ENCODE measurements at regions not wholly inside any gene's neighbourhood (a gene's known extent, or its start where the extent isn't known, plus 50 kb on each side); places are given as distances from the start of the nearest gene placed in this dataset.
"Not testable (repeated sequence)": the region's sequence is repeated elsewhere in the genome, so short reads cannot be mapped to it uniquely, and the experiment has no call there.

GRCh38 chr20:22846863-22847262 lies 188.2 kb upstream of the SSTR4 start:
- Mint-ChIP-seq H3K4me1 (ENCODE audit: low read depth) (no peaks in the 10 kb centered on the region), H3K27me3 (ENCODE audit: insufficient read depth) (no peaks in the 10 kb centered on the region), H3K9me3 (peaks cover 55% of the 10 kb centered on the region), H3K4me3 (no peak overlapping the region), H3K27ac (no peak overlapping the region), H3K36me3 (ENCODE audit: low read depth) (no peaks in the 10 kb centered on the region)
- no peak for DNase-seq
- TF ChIP-seq, protein P1, sequence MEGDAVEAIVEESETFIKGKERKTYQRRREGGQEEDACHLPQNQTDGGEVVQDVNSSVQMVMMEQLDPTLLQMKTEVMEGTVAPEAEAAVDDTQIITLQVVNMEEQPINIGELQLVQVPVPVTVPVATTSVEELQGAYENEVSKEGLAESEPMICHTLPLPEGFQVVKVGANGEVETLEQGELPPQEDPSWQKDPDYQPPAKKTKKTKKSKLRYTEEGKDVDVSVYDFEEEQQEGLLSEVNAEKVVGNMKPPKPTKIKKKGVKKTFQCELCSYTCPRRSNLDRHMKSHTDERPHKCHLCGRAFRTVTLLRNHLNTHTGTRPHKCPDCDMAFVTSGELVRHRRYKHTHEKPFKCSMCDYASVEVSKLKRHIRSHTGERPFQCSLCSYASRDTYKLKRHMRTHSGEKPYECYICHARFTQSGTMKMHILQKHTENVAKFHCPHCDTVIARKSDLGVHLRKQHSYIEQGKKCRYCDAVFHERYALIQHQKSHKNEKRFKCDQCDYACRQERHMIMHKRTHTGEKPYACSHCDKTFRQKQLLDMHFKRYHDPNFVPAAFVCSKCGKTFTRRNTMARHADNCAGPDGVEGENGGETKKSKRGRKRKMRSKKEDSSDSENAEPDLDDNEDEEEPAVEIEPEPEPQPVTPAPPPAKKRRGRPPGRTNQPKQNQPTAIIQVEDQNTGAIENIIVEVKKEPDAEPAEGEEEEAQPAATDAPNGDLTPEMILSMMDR (IDR thresholded peaks at IDR 0.05) = no peak

GRCh38 chr20:22848364-22848763 lies 186.7 kb upstream of the SSTR4 start:
- Mint-ChIP-seq H3K27ac (no peak overlapping the region), H3K4me1 (ENCODE audit: low read depth) (no peaks in the 10 kb centered on the region), H3K36me3 (ENCODE audit: low read depth) (no peaks in the 10 kb centered on the region), H3K9me3 (peaks cover 46% of the 10 kb centered on the region), H3K4me3 (no peak overlapping the region), H3K27me3 (ENCODE audit: insufficient read depth) (no peaks in the 10 kb centered on the region)
- no peak for DNase-seq
- TF ChIP-seq, protein P1 (IDR thresholded peaks at IDR 0.05) = no peak

DNA sequence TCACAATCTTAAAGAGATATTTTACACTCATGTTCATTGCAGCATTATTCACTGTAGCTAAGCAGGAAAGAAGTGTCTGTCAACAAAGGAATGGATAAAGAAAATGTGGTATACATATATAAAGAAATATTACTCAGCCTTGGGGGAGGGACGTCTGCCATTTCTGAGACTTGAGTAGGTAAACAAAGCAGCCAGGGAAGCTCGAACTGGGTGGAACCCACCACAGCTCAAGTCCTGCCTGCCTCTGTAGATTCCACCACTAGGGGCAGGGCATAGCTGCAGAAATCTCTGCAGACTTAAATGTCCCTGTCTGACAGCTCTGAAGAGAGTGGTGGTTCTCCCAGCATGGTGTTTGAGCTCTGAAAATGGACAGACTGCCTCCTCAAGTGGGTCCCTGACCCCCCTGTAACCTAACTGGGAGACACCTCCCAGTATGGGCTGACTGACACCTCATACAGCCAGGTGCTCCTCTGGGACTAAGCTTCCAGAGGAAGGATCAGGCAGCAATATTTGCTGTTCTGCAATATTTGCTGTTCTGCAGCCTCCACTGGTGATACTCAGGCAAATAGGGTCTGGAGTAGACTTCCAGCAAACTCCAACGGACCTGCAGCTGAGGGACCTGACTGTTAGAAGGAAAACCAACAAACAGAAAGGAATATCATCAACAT lies 183.3 kb upstream of the SSTR4 start:
- TF ChIP-seq, protein P1 (IDR thresholded peaks at IDR 0.05) = peak; percentile 59; the same call in 1 of the 2 replicates
- H3K4me1 Mint-ChIP-seq (ENCODE audit: low read depth); H3K27me3 Mint-ChIP-seq (ENCODE audit: insufficient read depth); H3K27ac Mint-ChIP-seq; DNase-seq; H3K4me3 Mint-ChIP-seq; H3K36me3 Mint-ChIP-seq (ENCODE audit: low read depth): not testable (repeated sequence)
- H3K9me3 Mint-ChIP-seq = peaks cover 33% of the 10 kb centered on the region

DNA sequence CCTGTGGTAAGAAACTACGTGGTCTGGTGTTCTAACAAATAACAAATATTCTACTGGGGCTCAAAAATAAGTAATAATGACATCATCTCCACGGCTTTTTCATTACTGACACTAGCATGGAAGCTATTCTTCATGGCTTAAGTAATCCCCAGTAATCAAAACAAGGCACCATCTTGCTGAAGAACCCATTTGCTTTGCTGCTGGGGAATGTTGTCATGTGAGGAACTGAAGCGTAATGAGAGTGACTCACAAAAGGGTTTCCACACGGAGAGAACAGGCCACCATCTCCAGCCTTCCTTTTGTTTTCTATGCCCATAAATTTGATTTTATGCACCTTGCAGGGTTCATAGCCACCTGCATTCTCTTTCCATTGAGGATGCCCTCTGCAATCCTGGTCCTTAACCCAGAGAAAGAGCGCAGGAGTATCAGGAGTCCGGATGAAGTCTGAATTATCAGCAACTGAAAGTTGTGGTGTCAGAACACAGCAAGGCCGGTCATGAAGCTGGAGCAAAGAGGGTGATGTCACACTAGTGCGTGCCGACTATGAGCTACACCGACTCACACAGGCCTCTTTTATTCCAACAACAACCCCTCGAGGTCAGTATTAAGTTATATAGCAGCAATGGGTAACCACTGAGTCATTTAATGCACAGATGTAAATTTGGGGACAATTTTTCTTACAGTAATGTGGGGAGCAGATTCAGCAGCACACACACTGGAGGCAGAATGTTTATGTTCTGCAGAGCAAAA lies 173.7 kb upstream of the SSTR4 start:
- TF ChIP-seq, protein P1 (IDR thresholded peaks at IDR 0.05) = no peak
- H3K4me3 Mint-ChIP-seq = no peak overlapping the region
- no peak overlapping the region for H3K27ac Mint-ChIP-seq
- H3K27me3 Mint-ChIP-seq (ENCODE audit: insufficient read depth) = no peaks in the 10 kb centered on the region; the same call in 1 of the 2 replicates
- H3K4me1 Mint-ChIP-seq (ENCODE audit: low read depth) = no peaks in the 10 kb centered on the region
- DNase-seq = no peak
- H3K9me3 Mint-ChIP-seq = peaks cover 34% of the 10 kb centered on the region
- H3K36me3 Mint-ChIP-seq (ENCODE audit: low read depth) = no peaks in the 10 kb centered on the region

GRCh38 chr20:22861990-22862389 lies 173.1 kb upstream of the SSTR4 start:
- Mint-ChIP-seq H3K27ac (no peak overlapping the region), H3K27me3 (ENCODE audit: insufficient read depth) (no peaks in the 10 kb centered on the region; the same call in 1 of the 2 replicates), H3K36me3 (ENCODE audit: low read depth) (no peaks in the 10 kb centered on the region), H3K4me3 (no peak overlapping the region), H3K9me3 (peaks cover 34% of the 10 kb centered on the region), H3K4me1 (ENCODE audit: low read depth) (no peaks in the 10 kb centered on the region)
- DNase-seq = no peak
- TF ChIP-seq, protein P1 (IDR thresholded peaks at IDR 0.05) = no peak

All from HFFc6 (cell line).